Endothelial cell of umbilical vein (primary cell): ENCODE measurements at regions not wholly inside any gene's neighbourhood (a gene's known extent, or its start where the extent isn't known, plus 50 kb on each side); places are given as distances from the start of the nearest gene placed in this dataset.

Experiments used
- BruUV-seq: library from RNA; stranded (reverse); fragments of 400-500 nt; replicated peaks from 2 replicates; lab custom pipeline; 2021; lab: Mats Ljungman, UMichigan
- CTCF ChIA-PET: fragments of 300-600, 350-600 bp; sonication (Branson Sonifier 250); formaldehyde crosslinking; loops from one replicate; lab custom pipeline; 2021; ENCODE audit warnings: antibody characterized with exemption, inconsistent platforms; lab: Charles Lee
- POLR2A ChIA-PET: fragments of 300-600, 350-600 bp; sonication (Branson Sonifier 250); formaldehyde crosslinking; loops from one replicate; lab custom pipeline; 2021; ENCODE audit warnings: antibody characterized with exemption, inconsistent platforms; lab: Charles Lee
- DNase-seq: peaks from one replicate; pipeline ENCODE4 v3.0.0-alpha.2; 2011; ENCODE audit warnings: low read depth, low spot score
- FAIRE-seq: peaks from 2 replicates; lab custom pipeline; 2011; peaks lifted over from hg19 to GRCh38; lab: Jason Lieb, UNC
- H2AFZ ChIP-seq: 2 replicates; pipeline ENCODE4 v1.6.0; 2012; ENCODE audit warnings: low read depth, low read length, control low read depth, inconsistent platforms
- H3K27ac ChIP-seq: 2 replicates; pipeline ENCODE4 v1.5.1; 2011; ENCODE audit warnings: low read depth, mild to moderate bottlenecking, control low read depth, low read length, moderate library complexity; ENCODE audit not compliant: insufficient read depth
- H3K27me3 ChIP-seq, 2 experiments: 2 replicates each; pipeline versions ENCODE4 v1.6.0 to v1.6.1; 2011; ENCODE audit warnings: low read length in 2 of 2, mixed read lengths in 1 of 2; ENCODE audit not compliant: control insufficient read depth in 2 of 2, insufficient read depth in 2 of 2
- H3K36me3 ChIP-seq, 2 experiments: 2 replicates in 1 of 2; 3 replicates in 1 of 2; pipeline ENCODE4 v1.5.1; 2011; ENCODE audit warnings: low read length in 2 of 2, mild to moderate bottlenecking in 1 of 2, moderate library complexity in 1 of 2; ENCODE audit not compliant: control insufficient read depth in 2 of 2, insufficient read depth in 2 of 2; ENCODE audit errors: extremely low read depth in 1 of 2
- H3K4me1 ChIP-seq: 3 replicates; pipeline ENCODE4 v1.5.1; 2011; ENCODE audit warnings: mild to moderate bottlenecking, low read length; ENCODE audit not compliant: control insufficient read depth, insufficient read depth; ENCODE audit errors: extremely low read depth
- H3K4me2 ChIP-seq: 2 replicates; pipeline ENCODE4 v1.6.1; 2011; ENCODE audit warnings: low read length, control low read depth, mixed read lengths; ENCODE audit not compliant: insufficient read depth
- H3K4me3 ChIP-seq, 3 experiments: fragments of 200-600 bp in 1 of 3; sonication (generic), shearing (Covaris generic) in 1 of 3; replicated peaks in 1 of 3; 2 replicates each; pipeline ENCODE4 v1.5.1; 2011 to 2016; ENCODE audit warnings: control low read depth in 3 of 3, low read length in 3 of 3, mild to moderate bottlenecking in 2 of 3, inconsistent platforms in 1 of 3, low read depth in 1 of 3, moderate library complexity in 1 of 3; ENCODE audit not compliant: insufficient read depth in 1 of 3
- H3K79me2 ChIP-seq: 2 replicates; pipeline ENCODE4 v1.6.0; 2012; ENCODE audit warnings: low read length, inconsistent platforms; ENCODE audit not compliant: control insufficient read depth, insufficient read depth
- H3K9ac ChIP-seq: replicated peaks from 2 replicates; pipeline ENCODE3; 2011; ENCODE audit warnings: low read length, control low read depth; ENCODE audit not compliant: insufficient read depth; ENCODE audit errors: extremely low read depth
- H3K9me1 ChIP-seq: replicated peaks from 3 replicates; pipeline ENCODE4 v1.6.0; 2011; ENCODE audit warnings: mild to moderate bottlenecking, low read length; ENCODE audit not compliant: control insufficient read depth, insufficient read depth; ENCODE audit errors: extremely low read depth
- H3K9me3 ChIP-seq: replicated peaks from 2 replicates; pipeline ENCODE4 v1.5.1; 2012; ENCODE audit warnings: low read length, inconsistent platforms; ENCODE audit not compliant: control insufficient read depth, insufficient read depth
- H4K20me1 ChIP-seq: replicated peaks from 2 replicates; pipeline ENCODE3; 2011; ENCODE audit warnings: mild to moderate bottlenecking, low read length; ENCODE audit not compliant: control insufficient read depth, insufficient read depth; ENCODE audit errors: extremely low read depth
- CTCF ChIP-seq, 2 donors: IDR thresholded peaks; 1 replicate in 1 of 2; 2 replicates in 1 of 2; pipeline ENCODE4 v1.5.1; 2011; ENCODE audit warnings: low read length in 2 of 2, mild to moderate bottlenecking in 2 of 2, moderate library complexity in 2 of 2, control low read depth in 1 of 2, inconsistent platforms in 1 of 2, low read depth in 1 of 2; ENCODE audit not compliant: insufficient read depth in 1 of 2; ENCODE audit errors: extremely low read depth in 1 of 2
- EZH2 ChIP-seq: IDR thresholded peaks from 2 replicates; pipeline ENCODE4 v1.6.1; 2012; ENCODE audit warnings: borderline replicate concordance, low read depth, mild to moderate bottlenecking, moderate library complexity, low read length, inconsistent platforms; ENCODE audit not compliant: severe bottlenecking
- FOS ChIP-seq: IDR thresholded peaks from 2 replicates; pipeline ENCODE4 v1.6.1; 2011; ENCODE audit warnings: mild to moderate bottlenecking, low read length, moderate library complexity, borderline replicate concordance; ENCODE audit not compliant: insufficient read depth
- GATA2 ChIP-seq: IDR thresholded peaks from 2 replicates; pipeline ENCODE4 v1.7.0; 2011; ENCODE audit warnings: low read depth, mild to moderate bottlenecking, moderate library complexity, mixed read lengths, low read length; ENCODE audit not compliant: insufficient read length, insufficient read depth
- JUN ChIP-seq: IDR thresholded peaks from 2 replicates; pipeline ENCODE4 v1.6.1; 2011; ENCODE audit warnings: borderline replicate concordance, low read depth; ENCODE audit not compliant: insufficient read length, insufficient read depth
- MYC ChIP-seq: IDR thresholded peaks from one replicate; pipeline ENCODE4 v1.6.1; 2011; ENCODE audit warnings: mild to moderate bottlenecking, low read depth, low read length
- POLR2A ChIP-seq: IDR thresholded peaks from 2 replicates; pipeline ENCODE4 v1.6.1; 2012; ENCODE audit warnings: low read depth, mild to moderate bottlenecking, control low read depth, low read length
- POLR2AphosphoS5 ChIP-seq: IDR thresholded peaks from 2 replicates; pipeline ENCODE4 v1.6.1; 2012; ENCODE audit warnings: low read depth, mild to moderate bottlenecking, control low read depth, low read length, moderate library complexity; ENCODE audit not compliant: insufficient read depth
- dilution Hi-C: fragments of 300-500 bp; cut with MboI; formaldehyde crosslinking; loops from one replicate; pipeline ENCODE4 v1.15.0; 2019; ENCODE audit warnings: low sequenced_read_pairs; ENCODE audit not compliant: extremely low pct_ligation_motif_present
- intact Hi-C: fragments of 100-400 bp; cut with micrococcal nuclease; formaldehyde crosslinking; loops from one replicate; pipeline ENCODE4 v1.10.0; 2022
- TF ChIP-seq, protein P1 (sequence below): IDR thresholded peaks from 2 replicates; pipeline ENCODE4 v1.6.1; 2011; ENCODE audit not compliant: insufficient read depth, insufficient read length

DNA sequence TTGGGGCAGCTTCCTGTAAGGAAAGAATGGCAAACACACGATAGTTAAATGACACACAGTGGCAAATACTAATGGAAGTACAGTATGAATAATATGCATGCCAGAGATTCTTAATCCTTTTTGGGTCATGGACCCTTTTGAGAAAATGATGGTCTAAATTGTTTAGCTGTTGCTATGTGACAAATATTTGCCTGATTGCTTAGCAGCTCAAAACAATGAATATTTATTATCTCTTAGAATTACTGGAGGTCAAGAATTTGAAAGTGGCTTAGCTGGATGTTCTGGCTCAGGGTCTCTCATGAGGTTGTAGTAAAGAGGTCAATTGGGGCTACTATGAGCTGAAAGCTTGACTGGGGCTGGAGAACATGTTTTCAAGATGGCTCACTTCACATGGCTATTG lies 69.7 kb downstream of the FANCF start:
- ChIA-PET CTCF (interaction anchor here (0.9 to 1.1 kb wide), 4 partner anchors 10 to 232 kb away, joined by 3 read pairs; no protein-coding TSS in a partner anchor), POLR2A (no interaction called here)
- TF ChIP-seq JUN (no peak), POLR2A (no peak), EZH2 (no peak), GATA2 (no peak), FOS (no peak), POLR2AphosphoS5 (no peak), MYC (no peak), CTCF (IDR thresholded peaks at IDR 0.05; ENCODE audit: extremely low read depth in 1 of 2, insufficient read depth in 1 of 2, low read depth in 1 of 2, low read length in 2 of 2) (no peak)
- TF ChIP-seq, protein P1, sequence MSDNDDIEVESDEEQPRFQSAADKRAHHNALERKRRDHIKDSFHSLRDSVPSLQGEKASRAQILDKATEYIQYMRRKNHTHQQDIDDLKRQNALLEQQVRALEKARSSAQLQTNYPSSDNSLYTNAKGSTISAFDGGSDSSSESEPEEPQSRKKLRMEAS: no peak
- Histone ChIP-seq H3K27me3 (peaks cover 0 to 3% of the 10 kb centered on the region in 2 experiments), H3K9ac (no peak overlapping the region), H2AFZ (no peak overlapping the region), H3K79me2 (no peaks in the 10 kb centered on the region), H3K4me2 (no peak overlapping the region), H3K27ac (no peak overlapping the region), H3K36me3 (no peaks in the 10 kb centered on the region), H3K9me1 (no peaks in the 10 kb centered on the region), H3K4me3 (no peak overlapping the region), H3K4me1 (no peaks in the 10 kb centered on the region), H4K20me1 (no peaks in the 10 kb centered on the region), H3K9me3 (no peaks in the 10 kb centered on the region)
- dilution Hi-C loops (no loop called here), intact Hi-C loops (no loop called here)
- no peak for FAIRE-seq
- BruUV-seq: no TSS peak
- no peak for DNase-seq
